GM23338 (cell line): ENCODE measurements at regions not wholly inside any gene's neighbourhood (a gene's known extent, or its start where the extent isn't known, plus 50 kb on each side); places are given as distances from the start of the nearest gene placed in this dataset.

Experiments
- ATAC-seq: fragments of 200-7000 bp; cut with Tn5 transposase; 3 replicates; pipeline ENCODE4 v1.9.1; 2020
- DNase-seq: peaks from one replicate; pipeline ENCODE4 v3.0.0-alpha.2; 2015; ENCODE audit warnings: low spot score
- H2AFZ ChIP-seq: fragments of 200-600 bp; sonication (generic); 2 replicates; pipeline ENCODE4 v1.8.0; 2016; ENCODE audit warnings: antibody characterized with exemption, mild to moderate bottlenecking, moderate library complexity
- H3F3A ChIP-seq: fragments of 200-600 bp; sonication (generic); replicated peaks from 2 replicates; pipeline ENCODE4 v1.8.0; 2017; ENCODE audit warnings: antibody characterized with exemption, mixed run types, low read depth
- H3K27ac ChIP-seq: fragments of 200-600 bp; sonication (generic); 2 replicates; pipeline ENCODE4 v1.6.1; 2016; ENCODE audit warnings: low read depth
- H3K27me3 ChIP-seq: fragments of 200-600 bp; sonication (generic); 2 replicates; pipeline ENCODE4 v1.8.0; 2016; ENCODE audit warnings: mild to moderate bottlenecking, mixed run types, moderate library complexity; ENCODE audit not compliant: insufficient read depth
- H3K36me3 ChIP-seq: fragments of 200-600 bp; sonication (generic); 2 replicates; pipeline ENCODE4 v1.8.0; 2016; ENCODE audit warnings: mild to moderate bottlenecking; ENCODE audit not compliant: insufficient read depth
- H3K4me1 ChIP-seq: fragments of 200-600 bp; sonication (generic); 2 replicates; pipeline ENCODE4 v1.8.0; 2016; ENCODE audit warnings: mild to moderate bottlenecking, moderate library complexity; ENCODE audit not compliant: insufficient read depth
- H3K4me2 ChIP-seq: fragments of 200-600 bp; sonication (generic); 2 replicates; pipeline ENCODE4 v1.7.1; 2017; ENCODE audit warnings: mixed run types
- H3K4me3 ChIP-seq: fragments of 200-600 bp; sonication (generic); 2 replicates; pipeline ENCODE4 v1.6.1; 2016; ENCODE audit warnings: mixed run types
- H3K79me2 ChIP-seq: fragments of 200-600 bp; sonication (generic); replicated peaks from 2 replicates; pipeline ENCODE4 v1.8.0; 2017; ENCODE audit warnings: mild to moderate bottlenecking; ENCODE audit not compliant: insufficient read depth
- H3K9me2 ChIP-seq: fragments of 200-600 bp; sonication (generic); 2 replicates; pipeline ENCODE4 v1.8.0; 2017; ENCODE audit not compliant: insufficient read depth
- H4K20me1 ChIP-seq: fragments of 200-600 bp; sonication (generic); replicated peaks from 2 replicates; pipeline ENCODE4 v1.8.0; 2017; ENCODE audit warnings: mild to moderate bottlenecking; ENCODE audit not compliant: insufficient read depth
- H3K27ac Mint-ChIP-seq: 2 replicates; pipeline ENCODE4 v1.8.0; 2020; ENCODE audit warnings: inconsistent platforms, mild to moderate bottlenecking, moderate library complexity, mixed read lengths
- H3K27me3 Mint-ChIP-seq: 3 replicates; pipeline ENCODE4 v1.8.0; 2022; ENCODE audit warnings: low read depth, mild to moderate bottlenecking, moderate library complexity, mixed read lengths, inconsistent platforms; ENCODE audit not compliant: insufficient read depth, poor library complexity
- H3K36me3 Mint-ChIP-seq: 3 replicates; pipeline ENCODE4 v1.8.0; 2021; ENCODE audit warnings: low read depth, mild to moderate bottlenecking, inconsistent platforms, moderate library complexity, mixed read lengths
- H3K4me1 Mint-ChIP-seq: 3 replicates; pipeline ENCODE4 v1.8.0; 2020; ENCODE audit warnings: mild to moderate bottlenecking, inconsistent platforms, mixed read lengths
- H3K4me3 Mint-ChIP-seq: 3 replicates; pipeline ENCODE4 v1.8.0; 2021; ENCODE audit warnings: moderate library complexity, mild to moderate bottlenecking, inconsistent platforms, mixed read lengths
- H3K9me3 Mint-ChIP-seq: 3 replicates; pipeline ENCODE4 v1.8.0; 2020; ENCODE audit warnings: moderate library complexity, mild to moderate bottlenecking, inconsistent platforms, mixed read lengths
- CTCF ChIP-seq, 2 experiments: fragments of 200-600 bp in 1 of 2; sonication (generic) in 1 of 2; conservative IDR thresholded peaks; 2 replicates each; pipeline versions ENCODE4 v1.5.1 to v1.6.1; 2016 to 2017; ENCODE audit warnings: antibody characterized with exemption in 2 of 2, low read depth in 2 of 2, mild to moderate bottlenecking in 2 of 2, moderate library complexity in 1 of 2
- EZH2 ChIP-seq: fragments of 200-600 bp; sonication (generic); IDR thresholded peaks from one replicate; pipeline ENCODE4 v1.8.0; 2017; ENCODE audit warnings: antibody characterized with exemption, mild to moderate bottlenecking, low read depth; ENCODE audit not compliant: unreplicated experiment
- REST ChIP-seq: IDR thresholded peaks from one replicate; pipeline ENCODE4 v1.6.1; 2018; ENCODE audit warnings: antibody characterized with exemption; ENCODE audit not compliant: unreplicated experiment
- STAT1 ChIP-seq: IDR thresholded peaks from one replicate; pipeline ENCODE4 v1.6.1; 2016; ENCODE audit warnings: antibody characterized with exemption; ENCODE audit not compliant: unreplicated experiment
- ZNF462 ChIP-seq: fragments of 250-450 bp; sonication (Bioruptor Pico); IDR thresholded peaks from 2 replicates; pipeline ENCODE4 v1.5.0; 2020; ENCODE audit warnings: mild to moderate bottlenecking, moderate library complexity

- TF ChIP-seq ZNF462 (no peak), REST (no peak), STAT1 (no peak)
Observed at GRCh38 chr13:79081942-79082341, 324.1 kb downstream of the RBM26 start (continued).

- Histone ChIP-seq H3K4me2 (no peak overlapping the region), H3K27ac (no peak overlapping the region), H2AFZ (no peak overlapping the region), H3F3A (no peaks in the 10 kb centered on the region), H3K36me3 (no peaks in the 10 kb centered on the region), H3K27me3 (no peaks in the 10 kb centered on the region), H3K79me2 (no peaks in the 10 kb centered on the region), H4K20me1 (no peaks in the 10 kb centered on the region), H3K4me3 (no peak overlapping the region), H3K9me2 (no peaks in the 10 kb centered on the region; the same call in 1 of the 2 replicates), H3K4me1 (no peaks in the 10 kb centered on the region)
- Mint-ChIP-seq H3K4me1 (0 out of 3 replicates have a peak, but pooled peaks cover 2% of the 10 kb centered on the region), H3K4me3 (no peak overlapping the region), H3K36me3 (peaks cover 8% of the 10 kb centered on the region), H3K9me3 (peaks cover 22% of the 10 kb centered on the region), H3K27me3 (no peaks in the 10 kb centered on the region), H3K27ac (no peak overlapping the region)
- DNase-seq = peak; percentile 7
- no peak for ATAC-seq
- TF ChIP-seq EZH2 = no peak
- peak; percentile 32 to 47; a peak in 3 of 4 replicates for TF ChIP-seq CTCF (conservative IDR thresholded peaks at IDR 0.05; ENCODE audit: low read depth in 2 of 2)
Observed at GRCh38 chr13:79079351-79079839, 326.7 kb downstream of the RBM26 start.
